HEK293T (cell line): ENCODE measurements at regions not wholly inside any gene's neighbourhood (a gene's known extent, or its start where the extent isn't known, plus 50 kb on each side); places are given as distances from the start of the nearest gene placed in this dataset.

Source experiments
- ELF4 ChIP-seq: fragments of 450-650 bp; IDR thresholded peaks from 2 replicates; pipeline ENCODE4 v1.6.1; 2017; ENCODE audit warnings: antibody characterized with exemption
- FOXM1 ChIP-seq: fragments of 450-650 bp; IDR thresholded peaks from 2 replicates; pipeline ENCODE4 v1.6.1; 2017; ENCODE audit warnings: mild to moderate bottlenecking, borderline replicate concordance
- HDGF ChIP-seq: fragments of 450-650 bp; IDR thresholded peaks from 2 replicates; pipeline ENCODE4 v1.6.1; 2017; ENCODE audit warnings: antibody characterized with exemption, borderline replicate concordance
- SUZ12 ChIP-seq: fragments of 450-650 bp; IDR thresholded peaks from 2 replicates; pipeline ENCODE4 v1.6.1; 2016; ENCODE audit warnings: mild to moderate bottlenecking

GRCh38 chrX:22516893-22517292 is 244.2 kb downstream of the CBLL2 start:
- TF ChIP-seq FOXM1 (no peak), SUZ12 (no peak), ELF4 (no peak), HDGF (no peak)
